Dedifferentiated amniotic fluid mesenchymal stem cell (primary cell): ENCODE measurements at regions not wholly inside any gene's neighbourhood (a gene's known extent, or its start where the extent isn't known, plus 50 kb on each side); places are given as distances from the start of the nearest gene placed in this dataset.

Experiments used
- DNase-seq: peaks from one replicate; pipeline ENCODE4 v3.0.0-alpha.2; 2016; ENCODE audit errors: extremely low spot score

DNA sequence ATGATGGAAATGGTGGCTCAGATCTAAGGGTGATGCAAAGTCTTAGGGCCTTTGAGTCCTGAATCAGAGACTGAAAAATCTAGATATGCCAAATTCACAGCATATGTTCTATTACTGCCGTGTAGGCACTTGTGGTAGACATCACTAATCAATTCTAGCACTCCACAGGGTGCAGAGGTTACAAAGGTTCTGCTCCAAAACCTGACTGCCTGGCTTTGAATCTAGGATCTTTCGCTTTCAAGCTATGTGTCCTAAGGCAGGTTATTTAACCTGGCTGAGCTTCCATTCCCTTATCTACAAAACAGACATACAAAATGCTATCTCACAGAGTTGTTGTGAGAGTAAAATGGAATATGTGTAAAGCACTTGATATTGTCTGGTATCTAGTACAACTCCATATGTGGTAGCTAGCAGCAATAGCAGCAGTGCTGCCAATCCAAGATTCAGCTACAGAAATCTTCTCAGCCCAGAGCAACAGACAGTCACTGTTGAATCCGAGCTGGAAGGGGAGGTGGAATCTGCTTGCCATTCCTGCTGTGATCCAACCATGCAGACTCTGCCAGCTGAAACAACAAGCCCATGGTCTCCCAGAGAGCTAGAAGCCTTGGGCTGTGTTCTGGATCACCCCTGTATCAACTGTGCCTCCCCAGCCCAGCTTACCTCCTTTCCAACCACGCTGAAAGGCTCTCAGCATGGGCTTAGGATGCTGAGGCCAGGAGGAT lies 206.9 kb downstream of the TFAP2C start:
- no peak for DNase-seq

DNA sequence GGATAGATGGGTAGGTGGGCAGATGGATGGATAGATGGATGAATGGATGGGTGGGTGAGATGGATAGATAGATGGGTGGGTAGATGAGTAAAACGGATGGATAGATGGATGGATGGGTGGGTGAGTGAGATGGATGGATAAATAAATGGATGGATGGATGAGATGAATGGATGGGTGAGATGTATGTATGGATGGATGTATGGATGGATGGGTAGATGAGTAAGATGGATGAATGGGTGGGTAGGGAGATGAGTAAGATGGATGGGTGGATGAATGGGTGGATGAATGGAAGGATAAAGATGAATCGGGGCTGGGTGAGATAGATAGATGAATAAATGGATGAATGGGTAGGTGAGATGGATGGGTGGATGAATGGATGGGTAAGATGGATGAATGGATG lies 210.1 kb downstream of the TFAP2C start:
- no peak for DNase-seq

- DNase-seq, result no peak
Observed at GRCh38 chr20:56839786-56840185, 210.7 kb downstream of the TFAP2C start.

DNA sequence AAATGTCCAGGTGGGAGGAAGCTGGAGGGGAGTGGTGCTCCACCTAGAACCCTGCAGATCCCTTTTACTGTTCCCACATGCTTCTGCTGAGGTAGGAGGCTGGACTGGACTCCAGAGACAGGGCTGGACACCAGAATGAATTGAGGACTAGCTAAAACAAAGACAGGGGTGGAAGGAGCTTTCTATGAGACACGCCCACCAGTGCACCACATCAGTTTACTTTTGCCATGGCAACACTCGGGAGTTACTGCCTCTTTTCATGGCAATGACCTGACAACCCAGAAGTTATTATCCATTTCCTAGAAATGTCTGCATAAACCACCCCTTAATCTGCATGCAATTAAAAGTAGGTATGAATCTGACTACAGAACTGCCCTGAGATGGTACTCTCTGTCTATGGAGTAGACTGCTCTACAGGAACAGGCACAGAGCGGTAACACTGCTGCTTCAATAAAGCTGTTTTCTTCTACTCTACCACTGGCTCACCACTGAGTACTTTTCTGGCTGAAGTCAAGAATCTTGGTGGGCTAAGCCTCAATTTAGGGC lies 211.7 kb downstream of the TFAP2C start:
- DNase-seq, result no peak

GRCh38 chr20:56841346-56841908 lies 212.3 kb downstream of the TFAP2C start:
- no peak for DNase-seq

GRCh38 chr20:56842056-56842455 lies 212.9 kb downstream of the TFAP2C start:
- no peak for DNase-seq

GRCh38 chr20:56843386-56843785 lies 214.3 kb downstream of the TFAP2C start:
- no peak for DNase-seq

DNA sequence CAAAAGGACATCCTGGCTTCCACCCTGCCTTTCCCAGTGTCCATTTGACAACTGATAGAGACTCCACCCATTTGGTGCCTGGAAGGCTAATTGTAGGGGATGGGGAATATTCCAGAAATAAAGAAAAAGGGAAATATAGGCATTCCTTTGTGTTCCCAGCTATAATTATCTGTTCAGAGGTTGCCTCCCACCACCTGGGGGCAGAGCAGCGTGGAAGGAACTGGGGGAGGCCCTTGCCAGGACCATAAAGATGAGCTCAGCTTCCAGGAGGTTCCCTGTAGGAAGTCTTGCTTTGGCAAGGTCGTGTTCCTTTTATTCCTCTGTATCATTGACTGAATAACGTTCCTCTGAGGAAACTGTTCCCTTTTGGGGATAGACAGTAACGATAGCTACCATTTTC lies 214.7 kb downstream of the TFAP2C start:
- no peak for DNase-seq

GRCh38 chr20:56845546-56846086 lies 216.5 kb downstream of the TFAP2C start:
- no peak for DNase-seq

DNA sequence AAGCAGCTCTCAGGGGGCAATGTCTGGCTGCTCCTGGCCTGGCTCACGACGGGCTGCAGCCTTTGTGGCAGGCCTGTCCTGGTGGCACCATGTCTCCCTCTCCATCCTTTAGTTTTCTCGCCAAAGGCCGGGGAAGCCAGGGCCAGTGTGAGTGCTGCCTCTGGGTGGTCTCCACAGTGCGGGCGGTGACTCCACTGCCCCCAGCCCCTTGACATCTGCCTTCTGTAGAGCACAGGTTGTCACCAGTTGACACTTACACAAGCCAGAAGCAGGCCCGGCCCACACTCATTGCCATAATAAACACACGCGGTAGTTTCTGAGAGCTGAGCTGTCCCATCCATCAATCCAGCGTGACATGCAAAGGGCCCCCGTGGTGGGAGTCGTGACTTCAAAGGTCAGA lies 219.5 kb downstream of the TFAP2C start:
- no peak for DNase-seq

GRCh38 chr20:56851552-56851951 lies 222.4 kb downstream of the TFAP2C start:
- DNase-seq, result no peak

DNA sequence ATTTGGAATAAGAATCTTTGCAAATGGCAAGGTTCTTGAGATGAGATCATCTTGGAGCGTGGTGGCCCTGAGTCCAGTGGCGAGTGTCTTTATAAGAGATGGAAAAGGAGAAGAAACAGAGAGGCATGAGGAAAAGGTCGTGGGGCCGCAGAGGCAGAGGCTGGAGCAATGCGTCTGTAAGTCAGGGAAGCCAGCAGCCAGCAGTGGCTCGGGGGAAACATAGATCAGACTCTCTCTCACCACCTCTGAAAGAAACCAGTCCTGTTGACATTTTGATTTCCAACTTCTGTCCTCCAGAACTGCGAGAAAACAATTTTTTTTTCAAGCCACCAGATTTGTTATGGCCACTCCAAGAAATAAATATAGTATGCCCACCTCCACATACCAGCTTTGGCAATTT lies 226.6 kb downstream of the TFAP2C start:
- DNase-seq, result no peak

GRCh38 chr20:56857950-56858349 lies 228.8 kb downstream of the TFAP2C start:
- no peak for DNase-seq

DNA sequence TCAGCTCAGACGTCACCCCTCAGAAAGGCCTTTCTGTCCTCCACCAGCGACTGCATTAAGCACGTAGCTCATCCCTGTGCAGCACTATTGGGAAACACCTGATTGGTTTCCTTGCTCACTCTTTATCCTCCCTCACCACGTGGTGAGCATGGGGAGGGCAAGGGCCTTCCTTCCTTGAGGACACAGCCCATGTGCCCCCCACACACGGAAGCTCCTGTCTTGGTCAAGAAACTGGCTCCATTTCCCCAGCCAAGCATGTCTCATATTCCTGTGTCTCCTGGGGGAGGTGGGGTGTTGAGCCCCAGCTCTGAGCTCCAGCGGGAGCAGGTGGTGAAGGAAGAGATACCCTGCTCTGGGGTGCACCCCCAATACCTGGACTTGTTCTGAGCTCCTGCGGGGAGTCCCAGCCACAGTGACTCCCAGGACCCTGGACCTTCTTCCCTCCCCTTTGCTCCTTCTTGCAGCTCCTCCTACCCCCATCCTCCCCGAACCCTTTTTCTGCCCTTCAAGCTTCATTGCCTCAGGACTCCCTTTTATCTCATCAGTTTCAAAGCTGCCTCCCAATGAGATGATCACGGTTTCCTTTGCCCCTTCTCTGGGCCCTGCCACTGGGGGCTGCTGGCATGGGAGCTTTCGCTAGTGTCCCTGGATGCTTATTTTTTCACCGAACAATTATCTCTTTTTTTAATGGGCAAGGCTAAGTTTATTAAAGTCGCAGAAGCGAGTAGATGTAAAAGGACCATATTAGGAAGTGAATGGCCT lies 230.1 kb downstream of the TFAP2C start:
- DNase-seq, result no peak

- DNase-seq, result no peak
Observed at GRCh38 chr20:56859801-56860261, 230.7 kb downstream of the TFAP2C start.

GRCh38 chr20:56860413-56860812 lies 231.3 kb downstream of the TFAP2C start:
- DNase-seq, result no peak

DNA sequence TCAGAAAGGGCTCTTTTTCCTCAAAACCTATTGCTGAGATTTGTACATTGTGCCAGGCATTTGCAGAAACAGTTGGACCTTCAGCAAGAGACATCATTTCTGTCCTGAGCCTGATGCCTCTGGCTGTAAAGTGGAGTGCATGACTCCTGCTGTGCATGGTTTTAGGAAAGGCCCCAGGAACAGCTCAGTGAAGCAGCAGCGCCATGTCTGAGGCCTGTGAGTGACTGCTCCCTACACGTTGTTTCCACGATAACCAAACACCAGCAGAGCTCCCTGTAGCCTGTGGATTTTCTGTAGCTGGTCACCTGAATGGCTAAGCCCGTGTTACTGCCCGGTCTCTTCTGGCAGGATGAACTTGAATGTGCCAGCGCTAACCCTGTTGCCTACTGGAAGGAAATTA lies 232.5 kb downstream of the TFAP2C start:
- DNase-seq, result no peak

GRCh38 chr20:56865055-56865454 lies 235.9 kb downstream of the TFAP2C start:
- DNase-seq, result no peak

DNA sequence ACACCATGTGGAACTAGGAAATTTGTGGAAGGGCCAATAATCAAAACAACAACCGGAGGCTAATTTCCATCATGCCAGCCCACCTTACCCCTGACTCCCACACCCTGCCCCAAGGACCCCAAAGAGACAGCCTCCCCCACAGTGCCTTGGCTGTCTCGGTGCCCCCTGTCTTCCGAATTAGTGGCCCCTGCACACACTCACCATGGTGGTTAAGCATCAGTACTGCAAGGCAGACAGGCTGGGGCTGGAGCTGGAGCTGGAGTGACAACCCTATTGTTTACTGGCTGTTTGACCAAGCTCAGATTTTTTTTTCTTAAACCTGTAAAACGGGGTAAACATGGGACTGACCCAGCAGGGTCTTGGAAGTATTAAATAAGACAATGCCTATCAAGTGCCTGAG lies 238.0 kb downstream of the TFAP2C start:
- DNase-seq, result no peak

DNA sequence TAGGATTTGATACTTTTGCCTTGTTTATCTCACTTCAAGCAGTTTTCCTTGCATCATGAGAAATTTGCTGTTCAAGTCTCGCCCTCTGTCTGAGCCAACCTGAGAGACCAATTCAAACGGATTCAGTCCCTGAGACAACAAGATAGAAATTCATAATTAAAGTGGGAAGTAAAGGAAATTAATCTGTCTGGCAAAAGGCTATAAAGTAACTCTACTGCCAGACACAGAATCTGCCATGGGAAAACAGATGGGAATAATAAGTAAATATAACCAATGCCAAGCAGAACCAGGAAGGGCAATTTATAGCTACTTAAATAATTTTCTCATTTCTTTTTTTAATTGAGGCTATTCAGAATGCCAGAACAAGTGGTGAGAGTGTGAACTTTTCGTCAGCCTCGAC lies 239.6 kb downstream of the TFAP2C start:
- no peak for DNase-seq

DNA sequence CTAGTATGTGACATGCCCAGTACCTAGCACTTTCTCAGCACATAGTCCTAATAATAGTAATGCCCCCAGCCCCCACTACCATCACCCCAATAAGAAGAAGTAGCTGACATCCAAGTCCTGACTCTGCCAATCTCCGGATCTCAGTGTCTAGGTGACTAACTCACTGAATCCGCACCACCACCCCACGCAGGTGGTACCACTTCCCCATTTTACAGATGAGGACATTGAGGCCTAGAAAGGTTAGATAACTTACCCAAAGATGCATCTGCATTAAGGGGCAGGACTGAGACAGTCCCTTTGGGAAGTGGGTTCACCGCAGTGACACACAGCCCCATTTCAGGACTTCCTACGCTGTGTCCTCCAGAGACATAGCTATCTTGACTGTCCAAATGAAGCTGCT lies 241.2 kb downstream of the TFAP2C start:
- no peak for DNase-seq

- no peak for DNase-seq
Observed at GRCh38 chr20:56871691-56872090, 242.6 kb downstream of the TFAP2C start.
